ENCODE measurements at regions not wholly inside any gene's neighbourhood (a gene's known extent, or its start where the extent isn't known, plus 50 kb on each side); places are given as distances from the start of the nearest gene placed in this dataset.

- DNase-seq (ENCODE audit: low read depth) = no peak
These were observed 52.4 kb downstream of the CBLL2 start for GRCh38 chrX:22325096-22325495.

GRCh38 chrX:22329783-22330182 lies 57.1 kb downstream of the CBLL2 start:
- DNase-seq (ENCODE audit: low read depth) = no peak

GRCh38 chrX:22338740-22339139 lies 66.0 kb downstream of the CBLL2 start:
- no peak for DNase-seq (ENCODE audit: low read depth)

GRCh38 chrX:22339459-22339858 lies 66.7 kb downstream of the CBLL2 start:
- no peak for DNase-seq (ENCODE audit: low read depth)

GRCh38 chrX:22340022-22340616 lies 67.4 kb downstream of the CBLL2 start:
- no peak for DNase-seq (ENCODE audit: low read depth)

- DNase-seq (ENCODE audit: low read depth) = no peak
These were observed 70.5 kb downstream of the CBLL2 start for GRCh38 chrX:22343192-22343591.

- no peak for DNase-seq (ENCODE audit: low read depth)
These were observed 73.2 kb downstream of the CBLL2 start for GRCh38 chrX:22345884-22346283.

GRCh38 chrX:22347491-22347890 lies 74.8 kb downstream of the CBLL2 start:
- no peak for DNase-seq (ENCODE audit: low read depth)

- no peak for DNase-seq (ENCODE audit: low read depth)
These were observed 76.4 kb downstream of the CBLL2 start for GRCh38 chrX:22349116-22349515.

- no peak for DNase-seq (ENCODE audit: low read depth)
These were observed 78.4 kb downstream of the CBLL2 start for GRCh38 chrX:22351076-22351475.

GRCh38 chrX:22351966-22352365 lies 79.3 kb downstream of the CBLL2 start:
- DNase-seq (ENCODE audit: low read depth) = no peak

GRCh38 chrX:22357621-22358020 lies 84.9 kb downstream of the CBLL2 start:
- no peak for DNase-seq (ENCODE audit: low read depth)

- no peak for DNase-seq (ENCODE audit: low read depth)
These were observed 87.4 kb downstream of the CBLL2 start for GRCh38 chrX:22360129-22360528.

- no peak for DNase-seq (ENCODE audit: low read depth)
These were observed 92.7 kb downstream of the CBLL2 start for GRCh38 chrX:22365460-22365859.

- no peak for DNase-seq (ENCODE audit: low read depth)
These were observed 93.5 kb downstream of the CBLL2 start for GRCh38 chrX:22366166-22366702.

GRCh38 chrX:22366906-22367305 lies 94.2 kb downstream of the CBLL2 start:
- no peak for DNase-seq (ENCODE audit: low read depth)

- no peak for DNase-seq (ENCODE audit: low read depth)
These were observed 100.4 kb downstream of the CBLL2 start for GRCh38 chrX:22373094-22373493.

GRCh38 chrX:22373766-22374165 lies 101.1 kb downstream of the CBLL2 start:
- DNase-seq (ENCODE audit: low read depth) = no peak

- DNase-seq (ENCODE audit: low read depth) = no peak
These were observed 103.7 kb downstream of the CBLL2 start for GRCh38 chrX:22376369-22376768.

GRCh38 chrX:22378296-22378695 lies 105.6 kb downstream of the CBLL2 start:
- no peak for DNase-seq (ENCODE audit: low read depth)

GRCh38 chrX:22383988-22384387 lies 111.3 kb downstream of the CBLL2 start:
- DNase-seq (ENCODE audit: low read depth) = no peak

GRCh38 chrX:22389556-22390179 lies 117.0 kb downstream of the CBLL2 start:
- DNase-seq (ENCODE audit: low read depth) = peak; percentile 29

- DNase-seq (ENCODE audit: low read depth) = no peak
These were observed 119.6 kb downstream of the CBLL2 start for GRCh38 chrX:22392133-22392948.

Measured in GM04503 (cell line).